ENCODE measurements at regions not wholly inside any gene's neighbourhood (a gene's known extent, or its start where the extent isn't known, plus 50 kb on each side); places are given as distances from the start of the nearest gene placed in this dataset.

DNA sequence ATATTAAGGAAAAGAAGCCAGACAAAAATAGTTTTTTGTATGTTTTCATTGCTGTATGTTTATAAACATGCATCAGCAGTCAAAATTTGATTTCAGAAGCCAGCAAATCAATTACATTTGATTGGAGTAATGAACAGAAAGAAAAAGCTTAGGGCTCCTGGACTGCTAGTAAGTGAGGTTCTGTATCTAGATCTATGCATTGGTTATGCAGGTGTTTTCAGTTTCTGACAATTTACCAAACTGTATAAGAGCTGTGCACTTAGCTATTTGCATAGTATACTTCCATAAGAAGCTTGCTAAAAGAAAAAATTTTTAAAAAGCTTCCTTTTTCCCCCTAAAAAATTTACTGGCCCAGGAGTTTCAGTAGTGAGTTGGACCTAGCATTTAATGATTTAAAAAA lies 881.6 kb downstream of the PCDH7 start:
- Histone ChIP-seq H3K18ac (ENCODE audit: extremely low read depth, low read length) (no peak overlapping the region), H2AK5ac (ENCODE audit: low read depth, low read length) (no peak overlapping the region), H4K8ac (ENCODE audit: extremely low read depth, insufficient read depth, low read length) (no peak overlapping the region), H3K4ac (replicated peaks; ENCODE audit: insufficient read length, low read depth, low read length) (no peak overlapping the region), H3K14ac (ENCODE audit: insufficient read length) (no peak overlapping the region), H2AFZ (ENCODE audit: low read length) (no peak overlapping the region), H3K27ac (ENCODE audit: low read depth, low read length) (no peak overlapping the region), H3K9me3 (ENCODE audit: insufficient read depth in 2 of 2, low read depth in 1 of 2, low read length in 1 of 2) (no peaks in the 10 kb centered on the region), H3K23me2 (ENCODE audit: low read depth, low read length) (no peaks in the 10 kb centered on the region), H4K5ac (ENCODE audit: insufficient read length, low read depth, low read length) (no peak overlapping the region), H3K56ac (replicated peaks; ENCODE audit: insufficient read length, low read depth, low read length) (no peak overlapping the region), H2BK5ac (ENCODE audit: low read depth, low read length) (no peak overlapping the region), H3K4me3 (ENCODE audit: extremely low read depth in 1 of 4, insufficient read depth in 2 of 4, low read depth in 3 of 4, low read length in 4 of 4) (no peak overlapping the region), H3K79me1 (ENCODE audit: low read depth, low read length) (no peaks in the 10 kb centered on the region), H3K36me3 (ENCODE audit: control insufficient read depth in 2 of 4, insufficient read depth in 4 of 4, low read length in 3 of 4) (no peaks in the 10 kb centered on the region), H2BK12ac (ENCODE audit: low read depth, low read length) (no peak overlapping the region), H2BK15ac (ENCODE audit: low read length) (no peak overlapping the region), H3K23ac (ENCODE audit: insufficient read length) (no peak overlapping the region), H2BK20ac (ENCODE audit: low read length) (no peak overlapping the region), H3K27me3 (replicated peaks in 1 of 4; ENCODE audit: control insufficient read depth in 3 of 4, extremely low read depth in 1 of 4, insufficient read depth in 3 of 4, low read length in 3 of 4) (no peaks in the 10 kb centered on the region), H3K9ac (replicated peaks in 1 of 4; ENCODE audit: extremely low read depth in 1 of 4, low read depth in 3 of 4, low read length in 3 of 4) (no peak overlapping the region), H4K20me1 (replicated peaks in 1 of 2; ENCODE audit: control insufficient read depth in 1 of 2, insufficient read depth in 2 of 2, low read length in 2 of 2) (no peaks in the 10 kb centered on the region), H3K79me2 (ENCODE audit: control insufficient read depth in 1 of 2, insufficient read depth in 2 of 2, low read length in 2 of 2) (no peaks in the 10 kb centered on the region), H4K91ac (replicated peaks; ENCODE audit: insufficient read length, low read length) (no peak overlapping the region), H3K4me1 (replicated peaks in 1 of 4; ENCODE audit: control insufficient read depth in 3 of 4, insufficient read depth in 4 of 4, low read length in 3 of 4) (no peaks in the 10 kb centered on the region; a peak in 1 of 7 replicates), H2BK120ac (replicated peaks; ENCODE audit: low read depth, low read length) (no peak overlapping the region), H3K4me2 (ENCODE audit: insufficient read depth in 1 of 2, low read depth in 2 of 2, low read length in 2 of 2) (no peak overlapping the region)
- TF ChIP-seq SP1 (IDR thresholded peaks at IDR 0.05; ENCODE audit: low read depth, low read length) (no peak), MAFK (IDR thresholded peaks at IDR 0.05; ENCODE audit: low read depth, low read length) (no peak), POU5F1 (IDR thresholded peaks at IDR 0.05; ENCODE audit: low read depth, low read length) (no peak), RBBP5 (IDR thresholded peaks at IDR 0.05; ENCODE audit: borderline replicate concordance, low read depth, low read length) (no peak), CBX5 (IDR thresholded peaks at IDR 0.05; ENCODE audit: low read depth, low read length) (no peak), BRCA1 (IDR thresholded peaks at IDR 0.05; ENCODE audit: low read depth, low read length) (no peak), EGR1 (IDR thresholded peaks at IDR 0.05; ENCODE audit: borderline replicate concordance, low read depth, low read length) (no peak), FOSL1 (IDR thresholded peaks at IDR 0.05; ENCODE audit: insufficient read depth, low read depth, low read length) (no peak), SP4 (IDR thresholded peaks at IDR 0.05; ENCODE audit: low read length) (no peak), KDM1A (IDR thresholded peaks at IDR 0.05; ENCODE audit: borderline replicate concordance, low read length) (no peak), BCL11A (IDR thresholded peaks at IDR 0.05; ENCODE audit: low read depth in 2 of 2, low read length in 2 of 2) (no peak), SRF (IDR thresholded peaks at IDR 0.05; ENCODE audit: low read depth, low read length) (no peak), NRF1 (IDR thresholded peaks at IDR 0.05; ENCODE audit: low read depth, low read length) (no peak), CTBP2 (IDR thresholded peaks at IDR 0.05; ENCODE audit: borderline replicate concordance, insufficient read depth, insufficient read length, low read length) (no peak), CHD2 (IDR thresholded peaks at IDR 0.05; ENCODE audit: low read length) (no peak)
- TF ChIP-seq, protein P1, sequence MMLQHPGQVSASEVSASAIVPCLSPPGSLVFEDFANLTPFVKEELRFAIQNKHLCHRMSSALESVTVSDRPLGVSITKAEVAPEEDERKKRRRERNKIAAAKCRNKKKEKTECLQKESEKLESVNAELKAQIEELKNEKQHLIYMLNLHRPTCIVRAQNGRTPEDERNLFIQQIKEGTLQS (IDR thresholded peaks at IDR 0.05; ENCODE audit: insufficient read depth, low read depth, low read length): no peak
- ChIA-PET POLR2A (ENCODE audit: partially characterized antibody) (no interaction called here), CTCF (ENCODE audit: partially characterized antibody) (no interaction called here)
- FAIRE-seq: no peak
- no peak for DNase-seq (ENCODE audit: low read depth in 1 of 2, low spot score in 2 of 2)
